IMR-90 (cell line): ENCODE measurements at regions not wholly inside any gene's neighbourhood (a gene's known extent, or its start where the extent isn't known, plus 50 kb on each side); places are given as distances from the start of the nearest gene placed in this dataset.
A peak's percentile ranks its signal among the peaks of the same experiment; 100 is the strongest.

ENCODE experiments used
- ATAC-seq: fragments of 200-7000 bp; cut with Tn5 transposase; 2 replicates; pipeline ENCODE4 v1.9.1; 2020; ENCODE audit warnings: low read depth, mild to moderate bottlenecking, moderate library complexity
- BruUV-seq: library from RNA; stranded (reverse); fragments of 400-500 nt; replicated peaks from 2 replicates; lab custom pipeline; 2021; lab: Mats Ljungman, UMichigan
- CTCF ChIA-PET: fragments of 300-600 bp; formaldehyde crosslinking; extraction: SDS; loops from one replicate; lab custom pipeline; 2021; ENCODE audit warnings: antibody characterized with exemption; lab: Yijun Ruan, JAX
- POLR2A ChIA-PET: fragments of 300-600 bp; sonication (Branson Sonifier 250); formaldehyde crosslinking; loops from one replicate; lab custom pipeline; 2022; ENCODE audit warnings: antibody characterized with exemption; ENCODE audit not compliant: unreplicated experiment; lab: Charles Lee
- DNase-seq: peaks from one replicate; pipeline ENCODE4 v3.0.0; 2013
- H2AFZ ChIP-seq: replicated peaks from 2 replicates; pipeline ENCODE3; 2013; ENCODE audit warnings: low read length, mild to moderate bottlenecking; ENCODE audit not compliant: poor library complexity
- H2AK5ac ChIP-seq: 2 replicates; pipeline ENCODE4 v1.6.1; 2013; ENCODE audit warnings: low read depth, low read length, inconsistent platforms
- H2AK9ac ChIP-seq: replicated peaks from 2 replicates; pipeline ENCODE3; 2013; ENCODE audit warnings: mild to moderate bottlenecking, low read depth, low read length, moderate library complexity; ENCODE audit not compliant: poor library complexity
- H2BK120ac ChIP-seq: 2 replicates; pipeline ENCODE4 v1.6.1; 2013; ENCODE audit warnings: low read depth, low read length, inconsistent platforms
- H2BK15ac ChIP-seq: 3 replicates; pipeline ENCODE4 v1.6.1; 2013; ENCODE audit warnings: low read depth, low read length, inconsistent platforms
- H2BK20ac ChIP-seq: 2 replicates; pipeline ENCODE4 v1.6.1; 2013; ENCODE audit warnings: low read depth, mild to moderate bottlenecking, inconsistent platforms, low read length, moderate library complexity
- H2BK5ac ChIP-seq: 2 replicates; pipeline ENCODE4 v1.6.1; 2013; ENCODE audit warnings: mild to moderate bottlenecking, low read depth, low read length, inconsistent platforms; ENCODE audit not compliant: poor library complexity, severe bottlenecking
- H3K14ac ChIP-seq: replicated peaks from 2 replicates; pipeline ENCODE4 v1.6.1; 2013; ENCODE audit warnings: low read depth, low read length, inconsistent platforms
- H3K18ac ChIP-seq: 2 replicates; pipeline ENCODE4 v1.6.1; 2013; ENCODE audit warnings: low read depth, low read length, control low read depth
- H3K23ac ChIP-seq: 2 replicates; pipeline ENCODE4 v1.6.1; 2013; ENCODE audit warnings: low read depth, low read length, inconsistent platforms
- H3K27ac ChIP-seq: 2 replicates; pipeline ENCODE4 v1.5.1; 2013; ENCODE audit warnings: mild to moderate bottlenecking, control low read depth, low read length; ENCODE audit not compliant: insufficient read depth
- H3K27me3 ChIP-seq: 2 replicates; pipeline ENCODE4 v1.6.1; 2013; ENCODE audit warnings: low read length; ENCODE audit not compliant: control insufficient read depth, insufficient read depth
- H3K36me3 ChIP-seq: 2 replicates; pipeline ENCODE4 v1.6.1; 2013; ENCODE audit warnings: low read length, mixed read lengths; ENCODE audit not compliant: control insufficient read depth, insufficient read depth
- H3K4ac ChIP-seq: 2 replicates; pipeline ENCODE4 v1.6.1; 2013; ENCODE audit warnings: low read depth, low read length, inconsistent platforms
- H3K4me1 ChIP-seq: 2 replicates; pipeline ENCODE4 v1.6.1; 2013; ENCODE audit warnings: low read length, mixed read lengths; ENCODE audit not compliant: control insufficient read depth, insufficient read depth
- H3K4me2 ChIP-seq: 2 replicates; pipeline ENCODE4 v1.6.1; 2013; ENCODE audit warnings: low read depth, mild to moderate bottlenecking, control low read depth, low read length, moderate library complexity
- H3K4me3 ChIP-seq: 2 replicates; pipeline ENCODE4 v1.5.1; 2013; ENCODE audit warnings: low read depth, mild to moderate bottlenecking, control low read depth, low read length, moderate library complexity; ENCODE audit not compliant: insufficient read depth
- H3K56ac ChIP-seq: 2 replicates; pipeline ENCODE4 v1.6.1; 2013; ENCODE audit warnings: low read length, inconsistent platforms; ENCODE audit not compliant: insufficient read depth; ENCODE audit errors: extremely low read depth
- H3K79me1 ChIP-seq, 2 experiments: 2 replicates each; pipeline ENCODE4 v1.6.1; 2013; ENCODE audit warnings: low read length in 2 of 2, inconsistent platforms in 1 of 2, low read depth in 1 of 2
- H3K9ac ChIP-seq: 2 replicates; pipeline ENCODE4 v1.6.1; 2013; ENCODE audit warnings: low read depth, low read length, control low read depth
- H3K9me1 ChIP-seq: 2 replicates; pipeline ENCODE4 v1.6.1; 2013; ENCODE audit warnings: low read length, inconsistent platforms; ENCODE audit not compliant: insufficient read depth
- H3K9me3 ChIP-seq: 2 replicates; pipeline ENCODE4 v1.6.1; 2013; ENCODE audit warnings: low read length; ENCODE audit not compliant: control insufficient read depth, insufficient read depth
- H4K20me1 ChIP-seq: 2 replicates; pipeline ENCODE4 v1.6.1; 2013; ENCODE audit warnings: low read length, inconsistent platforms; ENCODE audit not compliant: insufficient read depth
- H4K5ac ChIP-seq: 2 replicates; pipeline ENCODE4 v1.6.1; 2013; ENCODE audit warnings: mild to moderate bottlenecking, low read depth, low read length, control low read depth
- H4K8ac ChIP-seq, 2 experiments: 2 replicates each; pipeline ENCODE4 v1.6.1; 2013; ENCODE audit warnings: low read depth in 2 of 2, low read length in 2 of 2, control low read depth in 1 of 2, inconsistent platforms in 1 of 2
- H4K91ac ChIP-seq: 2 replicates; pipeline ENCODE4 v1.6.1; 2013; ENCODE audit warnings: low read depth, low read length, inconsistent platforms; ENCODE audit not compliant: insufficient read depth
- BHLHE40 ChIP-seq: fragments of 150-350 bp; IDR thresholded peaks from 2 replicates; pipeline ENCODE4 v1.6.1; 2016; ENCODE audit warnings: mild to moderate bottlenecking, low read depth, low read length
- CHD1 ChIP-seq: IDR thresholded peaks from 2 replicates; pipeline ENCODE4 v1.6.1; 2012; ENCODE audit warnings: low read depth, low read length, improper control_type of control experiment
- CTCF ChIP-seq: conservative IDR thresholded peaks from 2 replicates; pipeline ENCODE4 v1.5.1; 2012; ENCODE audit warnings: mild to moderate bottlenecking, low read depth, low read length, improper control_type of control experiment
- ELK1 ChIP-seq: fragments of 150-350 bp; IDR thresholded peaks from 2 replicates; pipeline ENCODE4 v1.6.1; 2016; ENCODE audit warnings: low read depth, mild to moderate bottlenecking, low read length, moderate library complexity, borderline replicate concordance
- FOS ChIP-seq: fragments of 150-350 bp; IDR thresholded peaks from 2 replicates; pipeline ENCODE4 v1.6.1; 2016; ENCODE audit warnings: low read depth, low read length
- MAZ ChIP-seq: IDR thresholded peaks from 2 replicates; pipeline ENCODE4 v1.6.1; 2012; ENCODE audit warnings: low read depth, mild to moderate bottlenecking, low read length, improper control_type of control experiment, moderate library complexity, borderline replicate concordance
- MXI1 ChIP-seq: IDR thresholded peaks from 2 replicates; pipeline ENCODE4 v1.6.1; 2012; ENCODE audit warnings: low read depth, mild to moderate bottlenecking, low read length, moderate library complexity, borderline replicate concordance
- NFE2L2 ChIP-seq: fragments of 150-350 bp; IDR thresholded peaks from 2 replicates; pipeline ENCODE4 v1.6.1; 2016; ENCODE audit warnings: low read depth, mild to moderate bottlenecking, low read length
- POLR2A ChIP-seq: IDR thresholded peaks from 2 replicates; pipeline ENCODE4 v1.6.1; 2012; ENCODE audit warnings: mild to moderate bottlenecking, low read depth, low read length
- RAD21 ChIP-seq: IDR thresholded peaks from 2 replicates; pipeline ENCODE4 v1.6.1; 2012; ENCODE audit warnings: low read length, improper control_type of control experiment
- RCOR1 ChIP-seq: IDR thresholded peaks from 2 replicates; pipeline ENCODE4 v1.6.1; 2012; ENCODE audit warnings: mild to moderate bottlenecking, low read length, improper control_type of control experiment; ENCODE audit not compliant: insufficient replicate concordance
- SMC3 ChIP-seq: fragments of 150-350 bp; IDR thresholded peaks from 2 replicates; pipeline ENCODE4 v1.6.1; 2016; ENCODE audit warnings: low read depth, mild to moderate bottlenecking, antibody characterized with exemption, low read length, moderate library complexity
- USF2 ChIP-seq: fragments of 150-350 bp; IDR thresholded peaks from 2 replicates; pipeline ENCODE4 v1.6.1; 2017; ENCODE audit warnings: mild to moderate bottlenecking, antibody characterized with exemption, low read length, low read depth
- WGBS, 2 experiments: methylation state at CpG; one replicate each; pipeline versions ENCODE4 v1.1.5 to v1.1.7; 2013; ENCODE audit warnings: missing lambda C conversion rate in 2 of 2; ENCODE audit not compliant: insufficient read length in 1 of 2; ENCODE audit errors: extremely low coverage in 2 of 2; 5-methylcytosine and 5-hydroxymethylcytosine counted together
- dilution Hi-C: fragments of 300-500 bp; cut with HindIII; formaldehyde crosslinking; loops from one replicate; pipeline ENCODE4 v1.14.3; 2018; ENCODE audit warnings: low sequenced_read_pairs; ENCODE audit not compliant: unreplicated experiment
- in situ Hi-C: fragments of 300-500 bp; cut with MboI; formaldehyde crosslinking; loops from 3 replicates; pipeline ENCODE4 v1.14.3; 2019; ENCODE audit warnings: low sequenced_read_pairs, inconsistent platforms, mixed read lengths
- intact Hi-C: fragments of 100-400 bp; cut with micrococcal nuclease; formaldehyde crosslinking; loops from 2 replicates; pipeline ENCODE4 v1.10.0; 2022

GRCh38 chr1:201713086-201713810, 115.7 kb upstream of the IPO9 start:
- peak overlapping the region; percentile 55 for H4K5ac ChIP-seq
- peaks cover 31% of the 10 kb centered on the region; the same call in 1 of the 2 replicates for H4K20me1 ChIP-seq
- peak overlapping the region; percentile 85; the same call in 2 of the 3 replicates for H2BK15ac ChIP-seq
- peak overlapping the region; percentile 89 for H3K14ac ChIP-seq
- intact Hi-C loops, result loop anchor here (1.0 to 5.0 kb wide), 2 partner anchors 8 to 34 kb away; no protein-coding TSS in a partner anchor
- peak overlapping the region; percentile 97 for H4K91ac ChIP-seq
- peak; percentile 71 for ATAC-seq
- peak overlapping the region; percentile 66 for H3K18ac ChIP-seq
- ChIA-PET CTCF (interaction anchor here (0.6 to 3.1 kb wide), 4 partner anchors 10 to 733 kb away, joined by 3 to 14 read pairs (median 4); no protein-coding TSS in a partner anchor), POLR2A (no interaction called here)
- H2AK9ac ChIP-seq, result peak overlapping the region; percentile 84
- no TSS peak for BruUV-seq
- H3K79me1 ChIP-seq, result peaks cover 47 to 81% of the 10 kb centered on the region in 2 experiments
- peak overlapping the region; percentile 86 to 88 for H4K8ac ChIP-seq
- H3K27ac ChIP-seq, result peak overlapping the region; percentile 93
- no peak overlapping the region for H3K4me3 ChIP-seq
- no CpG with 5 or more reads among the region's 3 CpGs for WGBS, 2 experiments
- H3K36me3 ChIP-seq, result peaks cover 19% of the 10 kb centered on the region
- 0 out of 2 replicates have a peak overlapping the region, but pooled peaks have one; percentile 9 for H3K4me2 ChIP-seq
- peak overlapping the region; percentile 93 for H3K4ac ChIP-seq
- peaks cover 55% of the 10 kb centered on the region for H3K9me1 ChIP-seq
- in situ Hi-C loops, result loop anchor here (5.0 kb wide), 1 partner anchor 74 kb away; no protein-coding TSS in a partner anchor
- H3K9ac ChIP-seq, result peak overlapping the region; percentile 29; the same call in 1 of the 2 replicates
- no peaks in the 10 kb centered on the region for H3K9me3 ChIP-seq
- H3K56ac ChIP-seq, result peak overlapping the region; percentile 64
- peak overlapping the region; percentile 97 for H2AK5ac ChIP-seq
- H3K27me3 ChIP-seq, result no peaks in the 10 kb centered on the region
- DNase-seq, result peak; percentile 99
- peak overlapping the region; percentile 92 for H2BK5ac ChIP-seq
- H2BK120ac ChIP-seq, result peak overlapping the region; percentile 94
- H3K4me1 ChIP-seq, result peaks cover 47% of the 10 kb centered on the region
- dilution Hi-C loops, result no loop called here
- H2BK20ac ChIP-seq, result peak overlapping the region; percentile 91
- H2AFZ ChIP-seq, result peak overlapping the region; percentile 54
- H3K23ac ChIP-seq, result peak overlapping the region; percentile 93; the same call in 1 of the 2 replicates
- no peak for TF ChIP-seq ELK1
- TF ChIP-seq NFE2L2, result peak; percentile 46; the same call in 1 of the 2 replicates
- TF ChIP-seq RCOR1, result no peak
- TF ChIP-seq SMC3, result peak; percentile 20; the same call in 1 of the 2 replicates
- peak; percentile 21; the same call in 1 of the 2 replicates for TF ChIP-seq USF2
- TF ChIP-seq FOS, result peak; percentile 99
- 0 out of 2 replicates have a peak, but pooled peaks have one; percentile 12 for TF ChIP-seq CHD1
- peak; percentile 97 for TF ChIP-seq MAZ
- no peak for TF ChIP-seq CTCF
- peak; percentile 42 for TF ChIP-seq RAD21
- TF ChIP-seq POLR2A, result peak; percentile 69
- TF ChIP-seq MXI1, result peak; percentile 70; the same call in 1 of the 2 replicates
- TF ChIP-seq BHLHE40, result peak; percentile 76
